Testis (tissue), 2 donors: ENCODE measurements at regions not wholly inside any gene's neighbourhood (a gene's known extent, or its start where the extent isn't known, plus 50 kb on each side); places are given as distances from the start of the nearest gene placed in this dataset.

Experiments used
- DNase-seq: peaks from one replicate; pipeline ENCODE4 v3.0.0-alpha.2; 2019
- H3K27ac ChIP-seq, 2 donors: fragments of 200-600 bp; sonication (generic); one replicate each; pipeline ENCODE4 v1.5.1; 2019
- H3K27me3 ChIP-seq: fragments of 200-600 bp; sonication (generic); one replicate; pipeline ENCODE4 v1.5.1; 2019
- H3K36me3 ChIP-seq: fragments of 200-600 bp; sonication (generic); one replicate; pipeline ENCODE4 v1.5.1; 2017; ENCODE audit warnings: low read depth; ENCODE audit errors: missing control alignments
- H3K4me1 ChIP-seq: fragments of 200-600 bp; sonication (generic); one replicate; pipeline ENCODE4 v1.5.1; 2019
- H3K4me3 ChIP-seq, 2 donors: fragments of 200-600 bp; sonication (generic); one replicate each; pipeline ENCODE4 v1.5.1; 2017 to 2019
- H3K9me3 ChIP-seq: fragments of 200-600 bp; sonication (generic); one replicate; pipeline ENCODE4 v1.5.1; 2017
- CTCF ChIP-seq, 3 experiments: fragments of 450-650 bp in 2 of 3; fragments of 200-600 bp in 1 of 3; sonication (generic) in 1 of 3; IDR thresholded peaks; one replicate each; pipeline ENCODE4 v1.5.1; 2016 to 2019; ENCODE audit warnings: antibody characterized with exemption in 3 of 3, mild to moderate bottlenecking in 2 of 3, moderate library complexity in 1 of 3
- POLR2A ChIP-seq: fragments of 450-650 bp; IDR thresholded peaks from one replicate; pipeline ENCODE4 v1.6.1; 2017; ENCODE audit warnings: antibody characterized with exemption, mild to moderate bottlenecking, moderate library complexity
- WGBS, 2 donors: methylation state at CpG; one replicate each; pipeline ENCODE4 v1.1.5; 2018; 5-methylcytosine and 5-hydroxymethylcytosine counted together
- intact Hi-C: fragments of 100-400 bp; cut with DNase I; formaldehyde crosslinking; loops from one replicate; pipeline ENCODE4 v1.15.1; 2023; ENCODE audit warnings: low total_unique reads

GRCh38 chrX:49773993-49774392 is 55.1 kb upstream of the PAGE4 start:
- Histone ChIP-seq H3K27me3 (no peaks in the 10 kb centered on the region), H3K27ac (no peak overlapping the region), H3K4me1 (no peaks in the 10 kb centered on the region), H3K4me3 (no peak overlapping the region), H3K9me3 (no peaks in the 10 kb centered on the region), H3K36me3 (no peaks in the 10 kb centered on the region)
- no peak for TF ChIP-seq POLR2A
- TF ChIP-seq CTCF (IDR thresholded peaks at IDR 0.05) = no peak
- intact Hi-C loops = no loop called here
- WGBS, 2 donors = 90 to 100% methylated on average over 1 to 2 of the region's 2 CpGs
- DNase-seq = no peak

- H3K27me3 ChIP-seq = no peaks in the 10 kb centered on the region
- H3K4me1 ChIP-seq = no peaks in the 10 kb centered on the region
- H3K9me3 ChIP-seq = no peaks in the 10 kb centered on the region
- H3K4me3 ChIP-seq = no peak overlapping the region
- H3K27ac ChIP-seq = no peak overlapping the region
- intact Hi-C loops = no loop called here
- 29 to 38% methylated on average over 1 of the region's 1 CpG for WGBS, 2 donors
- H3K36me3 ChIP-seq = no peaks in the 10 kb centered on the region
- no peak for DNase-seq
- TF ChIP-seq CTCF (IDR thresholded peaks at IDR 0.05) (no peak), POLR2A (no peak)
These were observed 61.9 kb upstream of the PAGE4 start for GRCh38 chrX:49767236-49767635.

GRCh38 chrX:49762175-49762720 is 66.5 kb upstream of the PAGE1 start:
- no peaks in the 10 kb centered on the region for H3K4me1 ChIP-seq
- TF ChIP-seq POLR2A (no peak), CTCF (IDR thresholded peaks at IDR 0.05) (no peak)
- intact Hi-C loops = no loop called here
- DNase-seq = no peak
- no peaks in the 10 kb centered on the region for H3K27me3 ChIP-seq
- no peaks in the 10 kb centered on the region for H3K9me3 ChIP-seq
- H3K36me3 ChIP-seq = no peaks in the 10 kb centered on the region
- no peak overlapping the region for H3K27ac ChIP-seq
- WGBS, 2 donors = 71 to 73% methylated on average over 2 of the region's 2 CpGs
- no peak overlapping the region for H3K4me3 ChIP-seq

DNA sequence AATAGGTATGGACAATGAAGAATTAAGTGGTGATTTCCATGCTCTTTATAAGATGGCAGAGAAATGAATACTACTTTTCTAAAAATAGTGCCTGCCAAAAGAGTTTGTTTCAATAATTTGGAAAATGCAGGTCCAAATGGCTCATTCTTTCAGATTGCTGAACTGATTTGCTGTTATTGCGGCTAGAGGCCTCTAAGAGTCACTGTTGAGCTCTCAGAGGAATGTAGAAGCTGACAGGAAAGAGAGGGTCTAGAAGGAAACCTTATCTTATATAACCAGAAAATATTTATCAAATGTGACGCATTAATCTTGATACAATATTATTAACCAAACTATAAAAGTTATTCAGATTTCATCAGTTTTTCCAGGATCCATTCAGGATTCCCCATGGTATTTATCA is 65.7 kb upstream of the PAGE1 start:
- no peaks in the 10 kb centered on the region for H3K27me3 ChIP-seq
- no peaks in the 10 kb centered on the region for H3K9me3 ChIP-seq
- no peak for TF ChIP-seq CTCF (IDR thresholded peaks at IDR 0.05)
- no peak for DNase-seq
- no peaks in the 10 kb centered on the region for H3K36me3 ChIP-seq
- intact Hi-C loops = no loop called here
- no peaks in the 10 kb centered on the region for H3K4me1 ChIP-seq
- H3K27ac ChIP-seq = no peak overlapping the region
- 20 to 36% methylated on average over 2 of the region's 2 CpGs for WGBS, 2 donors
- no peak overlapping the region for H3K4me3 ChIP-seq

GRCh38 chrX:49760290-49760890 is 64.6 kb upstream of the PAGE1 start:
- no peak overlapping the region for H3K27ac ChIP-seq
- intact Hi-C loops = no loop called here
- no peaks in the 10 kb centered on the region for H3K27me3 ChIP-seq
- 54 to 64% methylated on average over 2 to 6 of the region's 6 CpGs for WGBS, 2 donors
- H3K36me3 ChIP-seq = no peaks in the 10 kb centered on the region
- TF ChIP-seq POLR2A = no peak
- TF ChIP-seq CTCF (IDR thresholded peaks at IDR 0.05) = no peak
- no peaks in the 10 kb centered on the region for H3K9me3 ChIP-seq
- DNase-seq = no peak
- no peaks in the 10 kb centered on the region for H3K4me1 ChIP-seq
- no peak overlapping the region for H3K4me3 ChIP-seq
